OCI-LY7 (cell line): ENCODE measurements at regions not wholly inside any gene's neighbourhood (a gene's known extent, or its start where the extent isn't known, plus 50 kb on each side); places are given as distances from the start of the nearest gene placed in this dataset.

Source experiments
- BruUV-seq: library from RNA; stranded (reverse); fragments of 400-500 nt; replicated peaks from 2 replicates; lab custom pipeline; 2021; lab: Mats Ljungman, UMichigan
- CTCF ChIA-PET: fragments of 300-600 bp; sonication (Branson Sonifier 250); formaldehyde crosslinking; loops from one replicate; lab custom pipeline; 2022; ENCODE audit warnings: antibody characterized with exemption; ENCODE audit not compliant: unreplicated experiment; lab: Charles Lee
- POLR2A ChIA-PET: fragments of 300-600 bp; sonication (Branson Sonifier 250); formaldehyde crosslinking; loops from one replicate; lab custom pipeline; 2022; ENCODE audit warnings: antibody characterized with exemption; lab: Charles Lee
- DNase-seq: peaks from one replicate; pipeline ENCODE4 v3.0.0-alpha.2; 2015; ENCODE audit warnings: low spot score
- H2AFZ ChIP-seq: fragments of 200-600 bp; sonication (generic), shearing (Covaris generic); 2 replicates; pipeline ENCODE4 v1.6.1; 2014; ENCODE audit warnings: mild to moderate bottlenecking, antibody characterized with exemption, low read length, moderate library complexity
- H3K27ac ChIP-seq: fragments of 200-600 bp; sonication (generic); 2 replicates; pipeline ENCODE4 v1.5.1; 2014; ENCODE audit warnings: mixed run types, low read depth, mild to moderate bottlenecking, moderate library complexity, low read length, inconsistent platforms; ENCODE audit not compliant: poor library complexity, severe bottlenecking
- H3K36me3 ChIP-seq: fragments of 200-600 bp; sonication (generic); 2 replicates; pipeline ENCODE4 v1.6.1; 2014; ENCODE audit warnings: mild to moderate bottlenecking, antibody characterized with exemption, low read length, moderate library complexity, mixed read lengths; ENCODE audit not compliant: insufficient read depth
- H3K4me1 ChIP-seq: fragments of 200-600 bp; sonication (generic); 2 replicates; pipeline ENCODE4 v1.5.1; 2014; ENCODE audit warnings: mild to moderate bottlenecking, low read length; ENCODE audit not compliant: insufficient read depth, poor library complexity, severe bottlenecking
- H3K4me2 ChIP-seq: fragments of 200-600 bp; sonication (generic); 2 replicates; pipeline ENCODE4 v1.6.1; 2014; ENCODE audit warnings: mild to moderate bottlenecking, low read length
- H3K4me3 ChIP-seq: fragments of 200-600 bp; sonication (generic); 2 replicates; pipeline ENCODE4 v1.5.1; 2014; ENCODE audit warnings: mild to moderate bottlenecking, low read depth, low read length; ENCODE audit not compliant: poor library complexity, severe bottlenecking
- H3K79me2 ChIP-seq: fragments of 200-600 bp; sonication (generic); 2 replicates; pipeline ENCODE4 v1.6.1; 2016; ENCODE audit warnings: low read depth, mild to moderate bottlenecking, low read length, moderate library complexity, mixed read lengths; ENCODE audit not compliant: insufficient read depth
- H3K9me2 ChIP-seq: fragments of 200-600 bp; sonication (generic); 2 replicates; pipeline ENCODE4 v1.6.1; 2016; ENCODE audit warnings: mild to moderate bottlenecking, low read length, mixed read lengths; ENCODE audit not compliant: insufficient read depth
- H3K9me3 ChIP-seq: fragments of 200-600 bp; sonication (generic); 2 replicates; pipeline ENCODE4 v1.6.1; 2014; ENCODE audit warnings: mild to moderate bottlenecking, mixed run types, low read length, mixed read lengths
- H4K20me1 ChIP-seq: fragments of 200-600 bp; sonication (generic); 2 replicates; pipeline ENCODE4 v1.6.1; 2014; ENCODE audit warnings: mild to moderate bottlenecking, antibody characterized with exemption, low read length, moderate library complexity, mixed read lengths; ENCODE audit not compliant: insufficient read depth
- CTCF ChIP-seq: fragments of 200-600 bp; sonication (generic); conservative IDR thresholded peaks from 2 replicates; pipeline ENCODE4 v1.5.1; 2014; ENCODE audit warnings: mild to moderate bottlenecking, antibody characterized with exemption, low read length, moderate library complexity, mixed read lengths
- EZH2phosphoT487 ChIP-seq: fragments of 200-600 bp; sonication (generic); IDR thresholded peaks from 2 replicates; pipeline ENCODE4 v1.6.1; 2018; ENCODE audit warnings: low read depth, borderline replicate concordance, mild to moderate bottlenecking, mixed run types, antibody characterized with exemption, low read length, moderate library complexity, mixed read lengths
- intact Hi-C: fragments of 100-400 bp; cut with micrococcal nuclease; formaldehyde crosslinking; loops from one replicate; pipeline ENCODE4 v1.10.0; 2022; ENCODE audit not compliant: unreplicated experiment

- H3K79me2 ChIP-seq = no peaks in the 10 kb centered on the region
- H3K9me2 ChIP-seq = no peaks in the 10 kb centered on the region
- no peaks in the 10 kb centered on the region for H3K36me3 ChIP-seq
- no TSS peak for BruUV-seq
- H3K4me2 ChIP-seq = no peak overlapping the region
- DNase-seq = no peak
- no peaks in the 10 kb centered on the region for H4K20me1 ChIP-seq
- H2AFZ ChIP-seq = no peak overlapping the region
- TF ChIP-seq EZH2phosphoT487 (no peak), CTCF (no peak)
- H3K4me3 ChIP-seq = no peak overlapping the region
- ChIA-PET POLR2A (no interaction called here), CTCF (no interaction called here)
- intact Hi-C loops = no loop called here
- no peak overlapping the region for H3K27ac ChIP-seq
- no peaks in the 10 kb centered on the region for H3K4me1 ChIP-seq
- H3K9me3 ChIP-seq = no peaks in the 10 kb centered on the region
Measured at GRCh38 chr14:104506461-104507253, 72.9 kb upstream of the C14orf180 start.

GRCh38 chr14:104507443-104507842 lies 72.1 kb upstream of the C14orf180 start:
- no TSS peak for BruUV-seq
- DNase-seq = no peak
- Histone ChIP-seq H3K4me3 (no peak overlapping the region), H3K9me3 (no peaks in the 10 kb centered on the region), H3K4me1 (no peaks in the 10 kb centered on the region), H3K27ac (no peak overlapping the region), H3K79me2 (no peaks in the 10 kb centered on the region), H2AFZ (no peak overlapping the region), H3K36me3 (no peaks in the 10 kb centered on the region), H4K20me1 (no peaks in the 10 kb centered on the region), H3K4me2 (no peak overlapping the region), H3K9me2 (no peaks in the 10 kb centered on the region)
- TF ChIP-seq EZH2phosphoT487 (no peak), CTCF (no peak)
- intact Hi-C loops = no loop called here
- ChIA-PET POLR2A (no interaction called here), CTCF (no interaction called here)

GRCh38 chr14:104509673-104510072 lies 69.9 kb upstream of the C14orf180 start:
- Histone ChIP-seq H4K20me1 (no peaks in the 10 kb centered on the region), H3K9me2 (no peaks in the 10 kb centered on the region), H3K4me1 (no peaks in the 10 kb centered on the region), H3K9me3 (no peaks in the 10 kb centered on the region), H3K36me3 (no peaks in the 10 kb centered on the region), H2AFZ (no peak overlapping the region), H3K79me2 (no peaks in the 10 kb centered on the region), H3K4me3 (no peak overlapping the region), H3K4me2 (no peak overlapping the region), H3K27ac (no peak overlapping the region)
- POLR2A ChIA-PET = no interaction called here
- BruUV-seq = no TSS peak
- TF ChIP-seq CTCF = no peak
- no peak for TF ChIP-seq EZH2phosphoT487
- DNase-seq = no peak
- intact Hi-C loops = no loop called here
- CTCF ChIA-PET = interaction anchor here (0.6 kb wide), 1 partner anchor 130 kb away, joined by 4 read pairs; no protein-coding TSS in a partner anchor
